HepG2 (cell line): ENCODE measurements at regions not wholly inside any gene's neighbourhood (a gene's known extent, or its start where the extent isn't known, plus 50 kb on each side); places are given as distances from the start of the nearest gene placed in this dataset.

Source experiments
- ATAC-seq: fragments of 200-7000 bp; cut with Tn5 transposase; 3 replicates; pipeline ENCODE4 v1.9.1; 2020; ENCODE audit warnings: mild to moderate bottlenecking, moderate library complexity
- BruUV-seq: library from RNA; stranded (reverse); fragments of 400-500 nt; replicated peaks from 2 replicates; lab custom pipeline; 2021; lab: Mats Ljungman, UMichigan
- CTCF ChIA-PET: fragments of 300-600 bp; formaldehyde crosslinking; extraction: SDS; loops from one replicate; lab custom pipeline; 2021; ENCODE audit warnings: low total read pairs, inconsistent platforms, low intra/inter-chr PET ratio; lab: Yijun Ruan, JAX
- POLR2A ChIA-PET: fragments of 350-600 bp; sonication (Branson Sonifier 250); formaldehyde crosslinking; loops from one replicate; lab custom pipeline; 2020; ENCODE audit warnings: antibody characterized with exemption, inconsistent platforms; lab: Yijun Ruan, JAX
- DNase-seq: peaks from one replicate; pipeline ENCODE4 v3.0.0-alpha.2; 2015; ENCODE audit warnings: low spot score
- FAIRE-seq: peaks from 3 replicates; lab custom pipeline; 2011; peaks lifted over from hg19 to GRCh38; lab: Jason Lieb, UNC
- H2AFZ ChIP-seq: one replicate; pipeline ENCODE4 v1.6.1; 2011; ENCODE audit warnings: low read length, inconsistent platforms
- H3K27ac ChIP-seq: fragments of 300-600 bp; 3 replicates; pipeline ENCODE4 v1.8.0; 2011; ENCODE audit warnings: mixed run types, mild to moderate bottlenecking, mixed read lengths, low read length, inconsistent platforms; ENCODE audit not compliant: insufficient read depth; ENCODE audit errors: extremely low read length
- H3K27me3 ChIP-seq, 2 experiments: fragments of 200-600 bp in 1 of 2; 2 replicates in 1 of 2; 3 replicates in 1 of 2; pipeline versions ENCODE4 v1.6.0 to v1.8.0; 2011; ENCODE audit warnings: low read length in 2 of 2, mild to moderate bottlenecking in 2 of 2, moderate library complexity in 2 of 2, inconsistent platforms in 1 of 2; ENCODE audit not compliant: insufficient read depth in 2 of 2, control insufficient read depth in 1 of 2
- H3K36me3 ChIP-seq, 2 experiments: fragments of 200-600 bp in 1 of 2; replicated peaks in 1 of 2; 2 replicates in 1 of 2; 3 replicates in 1 of 2; pipeline versions ENCODE4 v1.5.1 to v1.8.0; 2011; ENCODE audit warnings: low read length in 2 of 2, inconsistent platforms in 1 of 2; ENCODE audit not compliant: insufficient read depth in 2 of 2, control insufficient read depth in 1 of 2
- H3K4me1 ChIP-seq: 2 replicates; pipeline ENCODE4 v1.5.1; 2012; ENCODE audit warnings: low read length, inconsistent platforms; ENCODE audit not compliant: insufficient read depth
- H3K4me2 ChIP-seq: 2 replicates; pipeline ENCODE4 v1.6.0; 2011; ENCODE audit warnings: low read depth, low read length, inconsistent platforms
- H3K4me3 ChIP-seq, 3 experiments: fragments of 200-600 bp in 1 of 3; sonication (generic), shearing (Covaris generic) in 1 of 3; replicated peaks in 1 of 3; 2 replicates each; pipeline ENCODE4 v1.5.1; 2011 to 2016; ENCODE audit warnings: low read length in 3 of 3, inconsistent platforms in 2 of 3, low read depth in 2 of 3, mild to moderate bottlenecking in 2 of 3, control low read depth in 1 of 3, mixed read lengths in 1 of 3; ENCODE audit not compliant: insufficient read depth in 1 of 3
- H3K79me2 ChIP-seq: one replicate; pipeline ENCODE4 v1.6.1; 2011; ENCODE audit warnings: low read length, inconsistent platforms; ENCODE audit not compliant: insufficient read depth
- H3K9ac ChIP-seq: 2 replicates; pipeline ENCODE4 v1.6.0; 2011; ENCODE audit warnings: mild to moderate bottlenecking, low read depth, low read length, inconsistent platforms; ENCODE audit not compliant: insufficient read depth
- H3K9me3 ChIP-seq: 2 replicates; pipeline ENCODE4 v1.5.1; 2012; ENCODE audit warnings: mild to moderate bottlenecking, low read length
- H4K20me1 ChIP-seq: 2 replicates; pipeline ENCODE4 v1.6.0; 2011; ENCODE audit warnings: inconsistent platforms, mild to moderate bottlenecking, low read length, moderate library complexity; ENCODE audit not compliant: insufficient read depth
- CENPT ChIP-seq: sonication (generic); formaldehyde crosslinking; IDR thresholded peaks from 2 replicates; pipeline ENCODE4 v1.8.0; 2022; ENCODE audit warnings: low read depth, mild to moderate bottlenecking, moderate library complexity, missing genetic modification reagents
- CSRNP2 ChIP-seq: sonication (generic); formaldehyde crosslinking; conservative IDR thresholded peaks from 2 replicates; pipeline ENCODE4 v1.8.0; 2022; ENCODE audit warnings: low read depth, missing genetic modification reagents
- FOXO1 ChIP-seq: sonication (generic); formaldehyde crosslinking; IDR thresholded peaks from 2 replicates; pipeline ENCODE4 v1.4.0; 2020; ENCODE audit warnings: missing genetic modification reagents
- GLMP ChIP-seq: sonication (generic); formaldehyde crosslinking; IDR thresholded peaks from 2 replicates; pipeline ENCODE4 v1.9.0; 2021; ENCODE audit warnings: missing genetic modification reagents, mild to moderate bottlenecking, borderline replicate concordance
- ISL2 ChIP-seq: sonication (generic); formaldehyde crosslinking; IDR thresholded peaks from 2 replicates; pipeline ENCODE4 v1.5.0; 2020; ENCODE audit warnings: missing genetic modification reagents
- MED13 ChIP-seq: sonication (generic); formaldehyde crosslinking; IDR thresholded peaks from 2 replicates; pipeline ENCODE4 v1.5.0; 2020; ENCODE audit warnings: missing genetic modification reagents
- TAF1 ChIP-seq: sonication (generic); formaldehyde crosslinking; IDR thresholded peaks from 2 replicates; pipeline ENCODE4 v1.4.0; 2020; ENCODE audit warnings: missing genetic modification reagents
- UBTF ChIP-seq: sonication (generic); formaldehyde crosslinking; IDR thresholded peaks from 2 replicates; pipeline ENCODE4 v1.4.0; 2020; ENCODE audit warnings: mild to moderate bottlenecking, missing genetic modification reagents
- ZNF337 ChIP-seq: sonication (generic); formaldehyde crosslinking; IDR thresholded peaks from 2 replicates; pipeline ENCODE4 v1.5.1; 2020; ENCODE audit warnings: missing genetic modification reagents, low read depth, mild to moderate bottlenecking, borderline replicate concordance
- ZNF446 ChIP-seq: sonication (generic); formaldehyde crosslinking; IDR thresholded peaks from 2 replicates; pipeline ENCODE4 v1.5.0; 2020; ENCODE audit warnings: mild to moderate bottlenecking, missing genetic modification reagents
- ZZZ3 ChIP-seq: sonication (generic); formaldehyde crosslinking; IDR thresholded peaks from 2 replicates; pipeline ENCODE4 v1.4.0; 2020; ENCODE audit warnings: missing genetic modification reagents, mild to moderate bottlenecking, borderline replicate concordance
- WGBS: methylation state at CpG from one replicate; pipeline ENCODE4 v1.1.6; 2017; ENCODE audit warnings: low lambda C conversion rate; 5-methylcytosine and 5-hydroxymethylcytosine counted together
- in situ Hi-C: cut with HindIII; loops from 2 replicates; pipeline ENCODE4 v1.10.0; 2017; ENCODE audit warnings: low pct_unique_long_range_greater_than_20kb; ENCODE audit not compliant: extremely low pct_ligation_motif_present
- intact Hi-C: fragments of 100-400 bp; cut with micrococcal nuclease; formaldehyde crosslinking; loops from one replicate; pipeline ENCODE4 v1.10.0; 2022; ENCODE audit not compliant: unreplicated experiment

- no peak for TF ChIP-seq ZZZ3 (CRISPR knock-in tag)
- no peak for TF ChIP-seq MED13 (CRISPR knock-in tag)
- TF ChIP-seq ZNF337 (CRISPR knock-in tag), result no peak
- no peak for TF ChIP-seq CSRNP2
- TF ChIP-seq UBTF, result no peak
- TF ChIP-seq CENPT (CRISPR knock-in tag), result no peak
- no peak for TF ChIP-seq ISL2
- TF ChIP-seq GLMP (CRISPR knock-in tag), result no peak
- TF ChIP-seq ZNF446 (CRISPR knock-in tag), result no peak
- TF ChIP-seq FOXO1 (CRISPR knock-in tag), result no peak
- no peak for TF ChIP-seq TAF1
- in situ Hi-C loops, result no loop called here
- CTCF ChIA-PET, result no interaction called here
- no peak for FAIRE-seq
- DNase-seq, result no peak
- no peaks in the 10 kb centered on the region for H4K20me1 ChIP-seq
- H3K4me3 ChIP-seq, result no peak overlapping the region
- H3K27ac ChIP-seq, result no peak overlapping the region
- H3K79me2 ChIP-seq, result no peaks in the 10 kb centered on the region
- intact Hi-C loops, result no loop called here
- no peak overlapping the region for H3K9ac ChIP-seq
- H2AFZ ChIP-seq, result no peak overlapping the region
- H3K27me3 ChIP-seq, result no peaks in the 10 kb centered on the region
- no peaks in the 10 kb centered on the region for H3K4me1 ChIP-seq
- no peak overlapping the region for H3K4me2 ChIP-seq
- no peaks in the 10 kb centered on the region for H3K36me3 ChIP-seq
- no peak for ATAC-seq
- POLR2A ChIA-PET, result no interaction called here
- 3% methylated on average over 5 of the region's 5 CpGs for WGBS
- BruUV-seq, result no TSS peak
- peaks cover 97% of the 10 kb centered on the region for H3K9me3 ChIP-seq
Measured at GRCh38 chr19:23557381-23557780, 129.6 kb downstream of the ZNF675 start.
